Naive thymus-derived CD4-positive, alpha-beta T cell (primary cell): ENCODE measurements at regions not wholly inside any gene's neighbourhood (a gene's known extent, or its start where the extent isn't known, plus 50 kb on each side); places are given as distances from the start of the nearest gene placed in this dataset.

Experiments
- ATAC-seq: fragments of 150-1000 bp; cut with Tn5 transposase; 2 replicates; pipeline ENCODE4 v1.10.0; 2021; ENCODE audit warnings: mild to moderate bottlenecking, moderate library complexity
- CTCF ChIA-PET: fragments of 350-600 bp; sonication (Branson Sonifier 250); formaldehyde crosslinking; loops from one replicate; lab custom pipeline; 2021; ENCODE audit warnings: antibody characterized with exemption; lab: Charles Lee
- POLR2A ChIA-PET: fragments of 350-600 bp; sonication (Branson Sonifier 250); formaldehyde crosslinking; loops from one replicate; lab custom pipeline; 2021; ENCODE audit warnings: antibody characterized with exemption, inconsistent platforms; lab: Charles Lee
- DNase-seq, 9 donors: peaks; one replicate each; pipeline versions ENCODE4 v3.0.0 to v3.0.0-alpha.2; 2020 to 2022; ENCODE audit warnings: mixed read lengths in 1 of 9
- H3K27ac ChIP-seq: one replicate; pipeline ENCODE4 v1.7.0; 2013; ENCODE audit warnings: mild to moderate bottlenecking, low read depth, low read length, moderate library complexity
- H3K27me3 ChIP-seq, 2 donors: one replicate each; pipeline ENCODE4 v1.7.0; 2013; ENCODE audit warnings: low read length in 2 of 2, mild to moderate bottlenecking in 2 of 2, moderate library complexity in 2 of 2; ENCODE audit not compliant: control insufficient read depth in 2 of 2, insufficient read depth in 2 of 2
- H3K36me3 ChIP-seq, 3 experiments: 1 replicate in 2 of 3; 2 replicates in 1 of 3; pipeline ENCODE4 v1.7.0; 2013; ENCODE audit warnings: low read length in 3 of 3, mild to moderate bottlenecking in 3 of 3, moderate library complexity in 1 of 3; ENCODE audit not compliant: insufficient read depth in 3 of 3, control insufficient read depth in 2 of 3
- H3K4me1 ChIP-seq, 2 donors: one replicate each; pipeline ENCODE4 v1.7.0; 2013; ENCODE audit warnings: low read length in 2 of 2, mild to moderate bottlenecking in 2 of 2, moderate library complexity in 1 of 2; ENCODE audit not compliant: control insufficient read depth in 2 of 2, insufficient read depth in 2 of 2
- H3K4me3 ChIP-seq: 2 replicates; pipeline ENCODE4 v1.7.0; 2013; ENCODE audit warnings: mild to moderate bottlenecking, low read length
- H3K9me3 ChIP-seq, 3 experiments: 1 replicate in 2 of 3; 2 replicates in 1 of 3; pipeline ENCODE4 v1.7.0; 2013; ENCODE audit warnings: low read length in 3 of 3; ENCODE audit not compliant: control insufficient read depth in 2 of 3
- H3K27ac Mint-ChIP-seq, 9 donors: one replicate each; pipeline ENCODE4 v1.8.0; 2020 to 2022; ENCODE audit warnings: mixed read lengths in 9 of 9, mild to moderate bottlenecking in 8 of 9, moderate library complexity in 5 of 9, inconsistent platforms in 2 of 9
- H3K27me3 Mint-ChIP-seq, 5 donors: one replicate each; pipeline ENCODE4 v1.8.0; 2021 to 2022; ENCODE audit warnings: mixed read lengths in 5 of 5, mild to moderate bottlenecking in 1 of 5
- H3K36me3 Mint-ChIP-seq, 5 donors: one replicate each; pipeline ENCODE4 v1.8.0; 2020 to 2022; ENCODE audit warnings: mixed read lengths in 5 of 5, mild to moderate bottlenecking in 3 of 5, inconsistent platforms in 1 of 5
- H3K4me1 Mint-ChIP-seq, 7 donors: one replicate each; pipeline ENCODE4 v1.8.0; 2020 to 2022; ENCODE audit warnings: mixed read lengths in 7 of 7, mild to moderate bottlenecking in 3 of 7, inconsistent platforms in 1 of 7
- H3K4me3 Mint-ChIP-seq, 10 donors: one replicate each; pipeline ENCODE4 v1.8.0; 2020 to 2022; ENCODE audit warnings: mild to moderate bottlenecking in 10 of 10, mixed read lengths in 10 of 10, moderate library complexity in 6 of 10, inconsistent platforms in 2 of 10
- H3K9me3 Mint-ChIP-seq, 11 donors: one replicate each; pipeline ENCODE4 v1.8.0; 2020 to 2022; ENCODE audit warnings: mixed read lengths in 11 of 11, mild to moderate bottlenecking in 4 of 11, inconsistent platforms in 1 of 11, moderate library complexity in 1 of 11
- intact Hi-C, 2 donors: fragments of 100-400 bp; cut with micrococcal nuclease; formaldehyde crosslinking; loops; one replicate each; pipeline ENCODE4 v1.15.1; 2023

DNA sequence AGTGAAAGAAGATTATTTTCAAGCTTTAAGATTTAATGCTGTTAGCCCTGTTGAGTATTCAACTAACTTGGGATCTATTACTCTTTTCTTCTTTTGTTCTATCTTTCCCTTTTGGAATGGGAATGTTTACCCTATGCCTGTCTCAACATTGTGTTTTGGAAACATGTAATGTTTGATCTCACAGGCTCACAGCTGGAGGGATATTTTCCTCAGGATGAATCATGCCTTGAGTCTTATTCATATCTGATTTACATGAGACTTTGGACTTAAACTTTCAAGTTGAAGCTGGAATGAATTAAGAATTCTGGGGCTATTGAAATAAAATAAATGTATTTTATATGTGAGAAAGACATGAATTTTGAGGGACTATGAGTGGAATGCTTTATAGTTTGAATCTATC, 607.8 kb upstream of the PTGER4 start:
- no peak overlapping the region for H3K4me3 ChIP-seq
- no peaks in the 10 kb centered on the region for H3K36me3 Mint-ChIP-seq
- no peaks in the 10 kb centered on the region for H3K27me3 ChIP-seq
- ChIA-PET POLR2A (no interaction called here), CTCF (no interaction called here)
- no peak overlapping the region for H3K4me3 Mint-ChIP-seq
- no peaks in the 10 kb centered on the region for H3K36me3 ChIP-seq
- H3K9me3 ChIP-seq, result no peaks in the 10 kb centered on the region
- no peaks in the 10 kb centered on the region for H3K4me1 ChIP-seq
- no peaks in the 10 kb centered on the region for H3K4me1 Mint-ChIP-seq
- DNase-seq (no peak), ATAC-seq (no peak)
- intact Hi-C loops, result no loop called here
- H3K27ac Mint-ChIP-seq, result no peak overlapping the region
- peaks cover 0 to 9% (median 0%) of the 10 kb centered on the region in 5 donors for H3K27me3 Mint-ChIP-seq
- peaks cover 0 to 4% (median 0%) of the 10 kb centered on the region in 11 donors for H3K9me3 Mint-ChIP-seq
- H3K27ac ChIP-seq, result no peak overlapping the region

DNA sequence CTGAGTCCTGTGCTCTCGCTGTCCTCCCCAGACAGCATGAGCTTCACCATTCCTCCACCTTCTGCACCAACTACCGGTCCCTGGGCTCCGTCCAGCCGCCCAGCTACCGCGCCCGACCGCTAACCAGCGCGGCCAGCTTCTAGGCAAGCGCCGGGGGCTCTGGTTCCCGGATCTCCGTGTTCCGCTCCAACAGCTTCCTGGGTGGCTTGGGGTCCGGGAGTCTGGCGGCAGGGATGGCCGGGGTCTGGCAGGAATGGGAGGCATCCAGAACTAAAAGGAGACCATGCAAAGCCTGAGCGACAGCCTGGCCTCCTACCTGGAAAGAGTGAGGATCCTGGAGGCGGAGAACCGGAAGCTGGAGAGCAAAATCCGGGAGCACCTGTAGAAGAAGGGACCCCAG, 613.1 kb upstream of the PTGER4 start:
- ATAC-seq, result no peak
- Mint-ChIP-seq H3K36me3 (no peaks in the 10 kb centered on the region), H3K9me3 (peaks cover 0 to 4% (median 0%) of the 10 kb centered on the region in 11 donors), H3K27me3 (peaks cover 0 to 4% (median 0%) of the 10 kb centered on the region in 5 donors), H3K27ac (no peak overlapping the region), H3K4me1 (no peaks in the 10 kb centered on the region), H3K4me3 (no peak overlapping the region)
- H3K36me3 ChIP-seq, result no peaks in the 10 kb centered on the region
- no peaks in the 10 kb centered on the region for H3K27me3 ChIP-seq
- no peaks in the 10 kb centered on the region for H3K9me3 ChIP-seq
- ChIA-PET POLR2A (no interaction called here), CTCF (interaction anchor here (0.5 kb wide), 1 partner anchor 25 kb away, joined by 3 read pairs; no protein-coding TSS in a partner anchor)
- no peak overlapping the region for H3K27ac ChIP-seq
- intact Hi-C loops, result no loop called here
- H3K4me1 ChIP-seq, result no peaks in the 10 kb centered on the region
- no peak for DNase-seq
- no peak overlapping the region for H3K4me3 ChIP-seq

DNA sequence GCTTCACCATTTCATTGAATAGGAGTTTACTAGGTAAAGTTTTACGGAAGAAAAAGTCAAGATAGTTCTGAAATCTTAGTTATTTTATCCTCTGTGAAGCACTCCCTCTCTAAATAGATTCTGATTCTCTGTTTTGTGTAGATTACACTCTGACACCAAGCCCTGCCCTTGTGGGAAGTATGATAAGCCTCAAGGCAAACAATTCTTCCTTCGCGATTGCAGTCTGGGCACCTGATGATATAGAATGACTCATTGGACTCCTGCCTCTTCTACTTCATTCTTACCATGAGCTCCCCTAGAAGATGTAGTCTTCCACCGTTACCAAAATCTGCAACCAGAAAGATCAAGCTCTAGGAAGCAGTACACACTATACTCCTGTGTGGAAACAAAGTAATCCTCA, 626.9 kb upstream of the PTGER4 start:
- Mint-ChIP-seq H3K9me3 (no peaks in the 10 kb centered on the region), H3K27ac (no peak overlapping the region), H3K4me3 (no peak overlapping the region), H3K27me3 (peaks cover 0 to 11% (median 0%) of the 10 kb centered on the region in 5 donors), H3K4me1 (peaks cover 0 to 2% (median 0%) of the 10 kb centered on the region in 7 donors), H3K36me3 (no peaks in the 10 kb centered on the region)
- no peaks in the 10 kb centered on the region for H3K4me1 ChIP-seq
- CTCF ChIA-PET, result no interaction called here
- intact Hi-C loops, result no loop called here
- no peak for ATAC-seq
- DNase-seq, result no peak
- no peaks in the 10 kb centered on the region for H3K27me3 ChIP-seq
- no peaks in the 10 kb centered on the region for H3K36me3 ChIP-seq
- no peak overlapping the region for H3K4me3 ChIP-seq
- H3K9me3 ChIP-seq, result no peaks in the 10 kb centered on the region
- POLR2A ChIA-PET, result no interaction called here
- no peak overlapping the region for H3K27ac ChIP-seq

DNA sequence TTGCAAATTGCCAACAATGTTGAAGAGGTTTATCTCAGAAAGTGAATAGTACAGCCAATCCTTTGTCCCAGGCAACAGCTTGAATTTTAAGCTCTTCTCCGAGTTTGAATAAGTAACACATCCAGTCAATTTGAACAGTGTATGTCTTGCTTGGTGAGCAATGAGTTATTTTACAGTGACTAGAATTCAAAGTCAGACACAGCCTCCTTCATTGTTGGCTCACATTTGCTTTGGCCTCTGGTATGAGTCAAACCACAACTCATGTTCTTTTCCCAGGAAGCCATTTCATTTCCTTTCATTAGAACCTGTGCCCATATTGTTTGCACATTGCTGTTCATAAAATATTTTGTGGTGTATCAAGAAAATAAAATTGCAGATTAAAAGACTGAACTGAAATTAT, 622.0 kb upstream of the DAB2 start:
- Histone ChIP-seq H3K27ac (no peak overlapping the region), H3K4me1 (no peaks in the 10 kb centered on the region), H3K36me3 (no peaks in the 10 kb centered on the region), H3K27me3 (no peaks in the 10 kb centered on the region), H3K9me3 (no peaks in the 10 kb centered on the region), H3K4me3 (no peak overlapping the region)
- no peak for ATAC-seq
- Mint-ChIP-seq H3K9me3 (peaks cover 0 to 6% (median 0%) of the 10 kb centered on the region in 11 donors), H3K27me3 (peaks cover 0 to 6% (median 3%) of the 10 kb centered on the region in 5 donors), H3K27ac (no peak overlapping the region), H3K36me3 (no peaks in the 10 kb centered on the region), H3K4me1 (peaks cover 0 to 4% (median 0%) of the 10 kb centered on the region in 7 donors), H3K4me3 (no peak overlapping the region)
- ChIA-PET CTCF (no interaction called here), POLR2A (no interaction called here)
- no peak for DNase-seq
- intact Hi-C loops, result no loop called here

DNA sequence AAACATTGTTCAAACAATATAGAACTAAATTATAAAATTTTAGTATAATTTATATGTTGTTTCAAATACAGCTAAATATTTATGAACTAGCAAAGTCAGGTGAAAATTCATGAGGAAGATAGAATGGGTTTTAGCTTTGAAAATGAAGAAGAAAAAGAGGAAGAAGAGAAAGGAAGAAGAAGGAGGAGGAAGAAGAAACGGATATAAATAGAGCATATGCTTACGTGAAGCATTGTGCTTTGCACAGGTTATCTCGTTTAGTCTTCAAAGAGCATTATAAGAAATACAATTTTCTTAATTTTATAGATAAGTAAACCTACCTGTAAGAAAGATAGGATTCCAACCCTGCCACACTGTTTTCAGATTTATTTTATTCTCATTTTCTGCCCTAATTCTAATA, 620.6 kb upstream of the DAB2 start:
- H3K27ac Mint-ChIP-seq, result no peak overlapping the region
- intact Hi-C loops, result no loop called here
- H3K36me3 ChIP-seq, result no peaks in the 10 kb centered on the region
- no peak overlapping the region for H3K27ac ChIP-seq
- H3K4me3 Mint-ChIP-seq, result no peak overlapping the region
- CTCF ChIA-PET, result no interaction called here
- H3K27me3 ChIP-seq, result no peaks in the 10 kb centered on the region
- DNase-seq (no peak), ATAC-seq (no peak)
- H3K4me1 Mint-ChIP-seq, result peaks cover 0 to 4% (median 0%) of the 10 kb centered on the region in 7 donors
- POLR2A ChIA-PET, result no interaction called here
- H3K4me3 ChIP-seq, result no peak overlapping the region
- H3K9me3 ChIP-seq, result no peaks in the 10 kb centered on the region
- H3K36me3 Mint-ChIP-seq, result no peaks in the 10 kb centered on the region
- peaks cover 0 to 6% (median 0%) of the 10 kb centered on the region in 11 donors for H3K9me3 Mint-ChIP-seq
- peaks cover 0 to 6% (median 0%) of the 10 kb centered on the region in 5 donors for H3K27me3 Mint-ChIP-seq
- no peaks in the 10 kb centered on the region for H3K4me1 ChIP-seq

DNA sequence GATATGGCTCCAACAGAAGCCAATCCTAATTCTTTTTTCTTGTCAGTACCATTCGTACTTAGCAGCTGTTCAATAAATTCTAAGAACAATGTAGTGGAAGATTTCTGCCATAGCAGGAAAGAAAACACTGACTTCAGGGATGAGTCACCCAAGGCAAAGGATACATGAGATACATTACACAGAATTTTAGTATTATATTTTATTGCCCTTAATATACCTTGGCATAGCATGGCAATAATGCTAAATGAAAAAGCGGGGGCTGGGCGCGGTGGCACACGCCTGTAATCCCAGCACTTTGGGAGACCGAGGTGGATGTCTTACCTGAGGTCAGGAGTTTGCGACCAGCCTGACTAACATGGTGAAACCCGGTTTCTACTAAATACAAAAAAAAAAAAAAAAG, 619.1 kb upstream of the DAB2 start:
- ATAC-seq (no peak), DNase-seq (no peak)
- Histone ChIP-seq H3K4me1 (no peaks in the 10 kb centered on the region), H3K9me3 (no peaks in the 10 kb centered on the region), H3K36me3 (no peaks in the 10 kb centered on the region), H3K4me3 (no peak overlapping the region), H3K27ac (no peak overlapping the region), H3K27me3 (no peaks in the 10 kb centered on the region)
- Mint-ChIP-seq H3K4me1 (peaks cover 0 to 4% (median 0%) of the 10 kb centered on the region in 7 donors), H3K9me3 (peaks cover 0 to 6% (median 0%) of the 10 kb centered on the region in 11 donors), H3K4me3 (no peak overlapping the region), H3K36me3 (no peaks in the 10 kb centered on the region), H3K27ac (no peak overlapping the region), H3K27me3 (peaks cover 0 to 6% (median 0%) of the 10 kb centered on the region in 5 donors)
- ChIA-PET CTCF (no interaction called here), POLR2A (no interaction called here)
- intact Hi-C loops, result no loop called here

DNA sequence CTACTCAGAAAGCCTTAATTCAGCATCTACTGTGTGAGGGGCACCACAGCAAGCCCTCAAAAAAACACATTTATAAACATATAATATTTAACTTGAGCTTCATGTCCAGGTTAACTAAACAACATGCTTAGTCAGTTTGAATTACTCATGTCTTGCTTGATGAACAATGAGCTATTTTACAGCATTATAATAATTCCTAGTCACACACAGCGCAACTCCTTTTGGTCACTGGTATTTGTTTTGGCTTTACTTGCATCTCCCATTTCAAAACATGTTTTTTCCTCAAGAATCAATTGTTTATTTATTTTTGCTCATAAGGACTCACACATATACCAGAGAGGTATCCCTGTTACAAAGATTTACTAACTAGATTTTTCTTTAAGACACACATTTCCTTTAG, 616.7 kb upstream of the DAB2 start:
- CTCF ChIA-PET, result interaction anchor here (0.7 kb wide), 1 partner anchor 25 kb away, joined by 3 read pairs; no protein-coding TSS in a partner anchor
- no peak overlapping the region for H3K27ac ChIP-seq
- no peaks in the 10 kb centered on the region for H3K4me1 ChIP-seq
- DNase-seq (no peak), ATAC-seq (no peak)
- H3K27ac Mint-ChIP-seq, result no peak overlapping the region
- H3K9me3 ChIP-seq, result no peaks in the 10 kb centered on the region
- no peak overlapping the region for H3K4me3 ChIP-seq
- peaks cover 0 to 3% (median 0%) of the 10 kb centered on the region in 7 donors for H3K4me1 Mint-ChIP-seq
- no peaks in the 10 kb centered on the region for H3K36me3 Mint-ChIP-seq
- H3K27me3 Mint-ChIP-seq, result peaks cover 0 to 6% (median 0%) of the 10 kb centered on the region in 5 donors
- POLR2A ChIA-PET, result no interaction called here
- H3K36me3 ChIP-seq, result no peaks in the 10 kb centered on the region
- peaks cover 0 to 2% (median 0%) of the 10 kb centered on the region in 11 donors for H3K9me3 Mint-ChIP-seq
- intact Hi-C loops, result no loop called here
- no peaks in the 10 kb centered on the region for H3K27me3 ChIP-seq
- no peak overlapping the region for H3K4me3 Mint-ChIP-seq
